ELF-1 (cell line): ENCODE measurements at regions not wholly inside any gene's neighbourhood (a gene's known extent, or its start where the extent isn't known, plus 50 kb on each side); places are given as distances from the start of the nearest gene placed in this dataset.
"Not testable (repeated sequence)": the region's sequence is repeated elsewhere in the genome, so short reads cannot be mapped to it uniquely, and the experiment has no call there.

Experiments used
- DNase-seq: peaks from one replicate; pipeline ENCODE4 v3.0.0-alpha.2; 2016; ENCODE audit warnings: low read depth, low spot score

DNA sequence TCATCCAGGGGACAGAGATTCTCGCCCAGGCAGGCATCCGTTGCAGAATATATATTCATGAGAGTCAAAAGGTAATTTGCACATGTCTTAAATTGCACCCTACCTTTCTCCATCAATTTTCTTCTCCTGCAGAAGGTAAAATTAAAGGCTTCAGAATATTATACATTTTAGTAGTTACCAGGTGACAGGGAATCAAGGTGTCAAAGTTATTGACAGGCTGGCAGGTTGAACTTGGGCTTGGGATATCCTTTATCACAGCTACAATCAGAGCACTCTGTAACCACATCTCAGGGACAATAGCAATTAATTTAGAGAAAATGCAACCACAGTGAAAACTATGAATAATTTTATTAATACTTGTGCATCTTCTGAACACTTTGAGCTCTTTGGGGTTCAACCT, 66.9 kb upstream of the GSC start:
- no peak for DNase-seq

DNA sequence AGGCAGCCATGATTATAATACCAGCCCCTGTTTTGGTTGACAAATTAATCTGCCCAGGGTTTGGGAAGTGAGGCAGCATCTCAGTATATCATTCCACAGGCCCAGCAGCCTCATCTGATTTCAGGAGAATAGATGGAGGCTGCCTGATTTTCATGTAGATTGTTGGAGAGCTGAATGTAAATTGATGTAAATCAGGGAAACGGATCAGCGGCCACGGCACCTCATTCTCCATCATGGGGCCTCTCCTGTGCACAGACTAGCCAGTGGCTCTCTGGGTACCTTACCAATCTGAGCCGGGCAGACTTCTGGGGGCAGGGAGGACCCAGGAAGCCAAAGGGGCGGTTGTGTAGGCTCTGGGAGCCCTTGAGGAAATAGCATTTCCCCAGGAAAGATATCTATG, 63.7 kb upstream of the GSC start:
- DNase-seq = no peak

DNA sequence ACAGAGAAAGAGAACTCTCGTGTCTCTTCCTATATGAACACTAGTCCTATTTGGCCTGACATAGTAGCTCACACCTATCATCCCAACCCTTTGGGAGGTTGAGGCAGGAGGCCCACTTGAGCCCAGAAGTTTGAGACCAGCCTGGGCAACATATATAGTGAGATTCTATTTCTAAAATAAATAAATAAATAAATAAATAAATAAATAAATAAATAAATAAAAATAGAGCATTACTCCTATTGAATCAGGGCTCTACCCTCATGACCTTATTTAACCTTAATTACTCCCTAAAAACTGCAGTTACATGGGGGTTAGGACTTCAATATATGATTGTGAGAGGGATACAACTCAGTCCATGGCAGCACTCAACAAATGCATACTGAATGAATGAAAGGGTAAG, 61.2 kb upstream of the GSC start:
- DNase-seq = no peak

DNA sequence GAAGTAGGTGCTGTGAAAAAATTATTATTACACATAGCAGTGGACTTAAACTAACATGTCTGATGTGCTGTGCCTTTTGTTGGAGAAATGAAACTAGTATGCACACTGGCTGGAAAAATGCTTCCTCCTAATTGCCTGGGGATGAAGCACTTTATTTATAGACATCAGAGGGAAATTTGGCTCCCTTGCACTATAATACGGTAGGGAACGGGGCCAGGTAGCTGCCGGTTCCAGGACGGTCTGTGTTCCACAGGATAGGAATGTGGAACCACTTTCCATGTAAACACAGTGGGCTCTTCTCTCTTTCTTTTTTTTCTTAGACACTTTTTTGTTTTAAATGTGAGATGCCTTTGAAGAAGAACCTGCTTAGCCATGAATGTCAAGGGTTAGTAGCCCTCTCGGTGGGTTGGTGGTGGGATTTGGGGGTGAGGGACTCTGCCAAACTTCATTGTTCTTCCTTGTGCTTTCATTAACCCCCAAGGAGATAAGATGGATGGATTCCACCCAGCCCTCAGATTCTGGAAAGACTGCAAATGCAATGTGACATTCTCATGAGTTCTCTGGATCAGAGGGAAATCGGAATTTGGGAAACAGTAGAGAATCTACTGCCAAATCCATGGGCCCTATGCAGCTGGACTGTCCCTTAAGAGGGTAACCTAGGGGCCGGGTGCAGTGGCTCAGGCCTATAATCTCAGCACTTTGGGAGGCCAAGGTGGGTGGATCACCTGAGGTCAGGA, 58.0 kb upstream of the GSC start:
- DNase-seq = no peak

DNA sequence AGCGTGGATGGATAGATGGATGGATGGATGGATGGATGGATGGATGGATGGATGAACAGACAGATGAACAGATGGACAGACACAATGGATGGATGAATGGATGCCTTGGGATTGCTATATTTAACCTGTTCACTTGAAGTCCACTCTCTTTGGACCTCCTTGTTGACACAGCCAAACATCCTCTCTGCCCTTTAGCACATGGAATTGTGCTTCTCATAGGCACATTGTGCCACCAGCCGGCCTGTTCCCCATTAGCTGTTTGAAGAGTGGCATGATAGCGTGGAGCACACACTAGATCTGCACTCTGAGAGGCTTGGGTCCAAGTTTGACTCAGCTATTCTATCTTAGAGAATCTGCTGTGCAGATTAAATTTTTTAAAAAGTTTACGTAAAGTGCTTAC, 56.9 kb upstream of the GSC start:
- DNase-seq = no peak

DNA sequence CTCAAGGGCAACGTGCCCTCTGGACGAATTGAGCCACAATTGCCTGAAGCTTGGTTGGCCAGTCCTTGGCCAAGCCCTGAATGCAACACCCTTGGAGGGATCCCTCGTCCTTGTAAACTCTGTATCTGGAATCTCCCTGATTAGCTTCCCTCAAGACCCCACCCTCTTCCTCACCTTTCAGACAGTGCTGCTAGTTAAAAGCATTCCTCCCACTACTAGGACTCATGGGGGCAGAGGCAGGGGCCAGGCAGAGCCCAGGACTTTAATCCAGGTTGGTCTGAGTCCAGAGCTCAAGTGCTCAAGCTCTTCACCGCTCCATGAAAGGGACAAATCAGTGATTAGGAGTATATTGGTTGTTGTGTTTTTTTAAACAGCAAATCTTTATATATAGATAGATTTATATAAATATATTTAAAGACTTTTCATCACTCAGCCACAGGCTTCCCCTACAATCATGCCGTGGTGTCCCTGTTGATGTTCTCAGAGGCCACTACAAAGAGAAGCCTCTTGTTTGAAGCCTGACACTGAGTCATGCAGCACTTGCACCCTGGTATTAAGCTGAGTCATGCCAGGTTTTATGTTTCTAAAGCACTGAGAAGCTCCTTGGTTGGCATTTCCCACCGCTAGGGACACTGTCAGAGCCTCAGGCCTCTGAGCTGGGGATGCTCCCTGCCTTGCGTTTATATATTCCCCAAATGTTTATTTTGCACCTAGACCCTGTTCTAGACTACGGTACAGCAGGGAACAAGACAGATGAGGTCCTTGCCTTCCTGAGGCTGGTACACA, 53.8 kb upstream of the GSC start:
- peak; percentile 30 for DNase-seq

DNA sequence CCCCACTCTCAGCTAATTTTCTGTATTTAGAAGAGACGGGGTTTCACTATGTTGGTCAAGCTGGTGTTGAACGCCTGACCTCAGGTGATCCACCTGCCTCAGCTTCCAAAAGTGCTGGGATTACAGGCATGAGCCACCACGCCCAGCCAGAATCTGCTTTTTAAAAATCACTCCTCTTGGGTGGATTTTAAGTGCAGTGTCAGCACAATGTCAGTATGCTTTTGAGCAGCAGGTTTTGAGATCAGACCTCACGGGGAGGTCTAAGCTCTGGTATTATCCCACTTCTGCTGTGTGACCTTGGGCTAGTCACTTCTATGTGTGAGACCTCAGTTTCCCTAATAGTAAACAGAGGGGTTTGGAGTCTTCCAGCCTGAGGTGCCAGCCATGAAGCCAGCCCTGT, 51.8 kb upstream of the GSC start:
- DNase-seq = no peak

DNA sequence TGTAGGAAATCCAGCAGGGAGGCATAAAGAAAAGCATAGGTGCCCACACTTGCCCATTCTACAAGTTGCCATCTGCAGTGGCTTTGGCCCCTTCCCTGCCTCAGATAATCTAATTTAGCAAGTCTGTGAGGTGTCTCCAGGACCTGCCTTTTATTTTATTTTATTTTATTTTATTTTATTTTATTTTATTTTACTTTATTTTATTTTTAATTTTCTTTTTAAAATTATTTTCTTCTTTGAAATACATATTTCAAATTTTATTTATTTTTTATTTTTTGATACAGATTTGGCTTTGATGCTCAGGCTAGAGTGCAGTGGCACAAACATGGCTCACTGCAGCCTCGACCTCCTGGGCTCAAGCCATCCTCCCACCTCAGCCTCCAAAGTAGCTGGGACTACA, 51.0 kb upstream of the GSC start:
- not testable (repeated sequence) for DNase-seq
